NB4 (cell line): ENCODE measurements at regions not wholly inside any gene's neighbourhood (a gene's known extent, or its start where the extent isn't known, plus 50 kb on each side); places are given as distances from the start of the nearest gene placed in this dataset.

Experiments
- MYC ChIP-seq: IDR thresholded peaks from 2 replicates; pipeline ENCODE4 v1.6.1; 2011; ENCODE audit warnings: low read depth, low read length
- POLR2A ChIP-seq: IDR thresholded peaks from 2 replicates; pipeline ENCODE4 v1.6.1; 2011; ENCODE audit warnings: mild to moderate bottlenecking; ENCODE audit not compliant: insufficient read length; ENCODE audit errors: extremely low read depth
- TF ChIP-seq, protein P1 (sequence below): IDR thresholded peaks from one replicate; pipeline ENCODE4 v1.5.1; 2012; ENCODE audit warnings: low read depth, low read length
- TF ChIP-seq, protein P2 (sequence below): IDR thresholded peaks from 2 replicates; pipeline ENCODE4 v1.6.1; 2011; ENCODE audit warnings: low read depth, low read length

DNA sequence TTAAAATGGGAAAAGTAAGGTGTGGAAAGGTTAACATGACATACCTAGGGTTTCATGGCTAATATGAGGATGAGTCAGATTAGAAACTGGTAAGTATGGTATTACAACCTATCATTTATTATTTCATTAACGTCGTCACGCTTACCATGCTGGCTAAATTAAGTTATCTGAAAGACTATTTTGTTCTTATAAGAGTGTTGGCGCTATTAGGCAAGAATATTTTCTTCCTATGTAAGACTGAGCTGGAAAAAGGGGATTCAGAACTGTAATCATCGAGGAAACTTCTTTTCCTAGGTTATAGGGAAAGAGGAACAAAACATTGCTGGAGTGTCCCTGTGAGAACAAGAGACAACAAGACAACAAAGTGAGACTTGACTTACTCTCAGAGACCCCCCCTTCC is 440.8 kb downstream of the KCNJ2 start:
- TF ChIP-seq, protein P1, sequence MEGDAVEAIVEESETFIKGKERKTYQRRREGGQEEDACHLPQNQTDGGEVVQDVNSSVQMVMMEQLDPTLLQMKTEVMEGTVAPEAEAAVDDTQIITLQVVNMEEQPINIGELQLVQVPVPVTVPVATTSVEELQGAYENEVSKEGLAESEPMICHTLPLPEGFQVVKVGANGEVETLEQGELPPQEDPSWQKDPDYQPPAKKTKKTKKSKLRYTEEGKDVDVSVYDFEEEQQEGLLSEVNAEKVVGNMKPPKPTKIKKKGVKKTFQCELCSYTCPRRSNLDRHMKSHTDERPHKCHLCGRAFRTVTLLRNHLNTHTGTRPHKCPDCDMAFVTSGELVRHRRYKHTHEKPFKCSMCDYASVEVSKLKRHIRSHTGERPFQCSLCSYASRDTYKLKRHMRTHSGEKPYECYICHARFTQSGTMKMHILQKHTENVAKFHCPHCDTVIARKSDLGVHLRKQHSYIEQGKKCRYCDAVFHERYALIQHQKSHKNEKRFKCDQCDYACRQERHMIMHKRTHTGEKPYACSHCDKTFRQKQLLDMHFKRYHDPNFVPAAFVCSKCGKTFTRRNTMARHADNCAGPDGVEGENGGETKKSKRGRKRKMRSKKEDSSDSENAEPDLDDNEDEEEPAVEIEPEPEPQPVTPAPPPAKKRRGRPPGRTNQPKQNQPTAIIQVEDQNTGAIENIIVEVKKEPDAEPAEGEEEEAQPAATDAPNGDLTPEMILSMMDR, result no peak
- TF ChIP-seq POLR2A (no peak), MYC (no peak)
- TF ChIP-seq, protein P2, sequence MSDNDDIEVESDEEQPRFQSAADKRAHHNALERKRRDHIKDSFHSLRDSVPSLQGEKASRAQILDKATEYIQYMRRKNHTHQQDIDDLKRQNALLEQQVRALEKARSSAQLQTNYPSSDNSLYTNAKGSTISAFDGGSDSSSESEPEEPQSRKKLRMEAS, result no peak
